Smooth muscle cell (in vitro differentiated cells): ENCODE measurements at regions not wholly inside any gene's neighbourhood (a gene's known extent, or its start where the extent isn't known, plus 50 kb on each side); places are given as distances from the start of the nearest gene placed in this dataset.

Source experiments
- DNase-seq: peaks from one replicate; lab custom pipeline; 2025; ENCODE audit not compliant: unreplicated experiment; lab: John Stamatoyannopoulos, UW
- H2AFZ ChIP-seq: fragments of 200-600 bp; sonication (generic); 2 replicates; pipeline ENCODE4 v1.6.0; 2016; ENCODE audit warnings: antibody characterized with exemption, low read depth, mild to moderate bottlenecking
- H3F3A ChIP-seq: fragments of 200-600 bp; sonication (generic); 2 replicates; pipeline ENCODE4 v1.6.0; 2017; ENCODE audit warnings: antibody characterized with exemption, low read depth
- H3K27ac ChIP-seq: fragments of 200-600 bp; sonication (generic); 2 replicates; pipeline ENCODE4 v1.5.1; 2016; ENCODE audit warnings: low read depth, mild to moderate bottlenecking
- H3K27me3 ChIP-seq: fragments of 200-600 bp; sonication (generic); 2 replicates; pipeline ENCODE4 v1.6.1; 2016; ENCODE audit warnings: low read depth, mild to moderate bottlenecking
- H3K36me3 ChIP-seq: fragments of 200-600 bp; sonication (generic); 2 replicates; pipeline ENCODE4 v1.5.1; 2016; ENCODE audit warnings: low read depth
- H3K4me1 ChIP-seq: fragments of 200-600 bp; sonication (generic); 2 replicates; pipeline ENCODE4 v1.5.1; 2016; ENCODE audit warnings: low read depth
- H3K4me2 ChIP-seq: fragments of 200-600 bp; sonication (generic); 2 replicates; pipeline ENCODE4 v1.6.0; 2016; ENCODE audit warnings: mild to moderate bottlenecking
- H3K4me3 ChIP-seq: fragments of 200-600 bp; sonication (generic); 2 replicates; pipeline ENCODE4 v1.5.1; 2016; ENCODE audit warnings: mild to moderate bottlenecking
- H3K79me2 ChIP-seq: fragments of 200-600 bp; sonication (generic); 2 replicates; pipeline ENCODE4 v1.6.0; 2016; ENCODE audit warnings: low read depth, mild to moderate bottlenecking
- H3K9ac ChIP-seq: fragments of 200-600 bp; sonication (generic); 2 replicates; pipeline ENCODE4 v1.6.0; 2016; ENCODE audit warnings: low read depth
- H3K9me3 ChIP-seq: fragments of 200-600 bp; sonication (generic); replicated peaks from 2 replicates; pipeline ENCODE4 v1.5.1; 2016; ENCODE audit warnings: low read depth
- H4K20me1 ChIP-seq: fragments of 200-600 bp; sonication (generic); 2 replicates; pipeline ENCODE4 v1.6.0; 2016; ENCODE audit warnings: low read depth
- WGBS: methylation state at CpG from one replicate; pipeline ENCODE4 v1.1.7; 2016; ENCODE audit warnings: low lambda C conversion rate; 5-methylcytosine and 5-hydroxymethylcytosine counted together
- TF ChIP-seq, protein P1 (sequence below): fragments of 200-600 bp; sonication (generic); IDR thresholded peaks from 2 replicates; pipeline ENCODE4 v1.5.1; 2017; ENCODE audit warnings: borderline replicate concordance, mild to moderate bottlenecking, antibody characterized with exemption; ENCODE audit not compliant: insufficient read depth, poor library complexity, severe bottlenecking

DNA sequence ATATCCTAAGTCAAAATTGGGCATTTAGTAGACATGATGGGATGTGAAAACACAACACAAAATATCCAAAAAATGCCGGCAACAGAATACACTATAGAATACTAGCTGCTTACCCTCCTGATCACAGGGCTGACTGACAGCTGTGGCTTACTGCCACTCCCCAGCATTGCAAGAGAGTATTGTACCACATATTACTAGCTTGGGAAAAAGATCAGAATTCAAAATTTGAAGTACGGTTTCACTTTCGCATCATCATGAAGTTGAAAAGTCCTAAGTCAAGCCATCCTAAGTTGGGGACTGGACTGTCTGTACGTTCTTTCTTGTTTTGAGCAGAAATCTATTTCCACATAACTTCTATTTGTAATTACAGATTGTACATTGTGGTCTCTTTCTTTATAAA, 851.4 kb downstream of the MAT2B start:
- Histone ChIP-seq H3F3A (peaks cover 12% of the 10 kb centered on the region), H3K4me3 (no peak overlapping the region), H3K9ac (no peak overlapping the region), H3K9me3 (no peaks in the 10 kb centered on the region), H3K27ac (no peak overlapping the region), H3K4me2 (no peak overlapping the region), H3K4me1 (peaks cover 34% of the 10 kb centered on the region), H3K79me2 (no peaks in the 10 kb centered on the region), H2AFZ (peak overlapping the region; percentile 13), H3K27me3 (no peaks in the 10 kb centered on the region), H4K20me1 (no peaks in the 10 kb centered on the region), H3K36me3 (no peaks in the 10 kb centered on the region)
- TF ChIP-seq, protein P1, sequence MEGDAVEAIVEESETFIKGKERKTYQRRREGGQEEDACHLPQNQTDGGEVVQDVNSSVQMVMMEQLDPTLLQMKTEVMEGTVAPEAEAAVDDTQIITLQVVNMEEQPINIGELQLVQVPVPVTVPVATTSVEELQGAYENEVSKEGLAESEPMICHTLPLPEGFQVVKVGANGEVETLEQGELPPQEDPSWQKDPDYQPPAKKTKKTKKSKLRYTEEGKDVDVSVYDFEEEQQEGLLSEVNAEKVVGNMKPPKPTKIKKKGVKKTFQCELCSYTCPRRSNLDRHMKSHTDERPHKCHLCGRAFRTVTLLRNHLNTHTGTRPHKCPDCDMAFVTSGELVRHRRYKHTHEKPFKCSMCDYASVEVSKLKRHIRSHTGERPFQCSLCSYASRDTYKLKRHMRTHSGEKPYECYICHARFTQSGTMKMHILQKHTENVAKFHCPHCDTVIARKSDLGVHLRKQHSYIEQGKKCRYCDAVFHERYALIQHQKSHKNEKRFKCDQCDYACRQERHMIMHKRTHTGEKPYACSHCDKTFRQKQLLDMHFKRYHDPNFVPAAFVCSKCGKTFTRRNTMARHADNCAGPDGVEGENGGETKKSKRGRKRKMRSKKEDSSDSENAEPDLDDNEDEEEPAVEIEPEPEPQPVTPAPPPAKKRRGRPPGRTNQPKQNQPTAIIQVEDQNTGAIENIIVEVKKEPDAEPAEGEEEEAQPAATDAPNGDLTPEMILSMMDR: no peak
- WGBS: 100% methylated on average over 4 of the region's 4 CpGs
- no peak for DNase-seq

DNA sequence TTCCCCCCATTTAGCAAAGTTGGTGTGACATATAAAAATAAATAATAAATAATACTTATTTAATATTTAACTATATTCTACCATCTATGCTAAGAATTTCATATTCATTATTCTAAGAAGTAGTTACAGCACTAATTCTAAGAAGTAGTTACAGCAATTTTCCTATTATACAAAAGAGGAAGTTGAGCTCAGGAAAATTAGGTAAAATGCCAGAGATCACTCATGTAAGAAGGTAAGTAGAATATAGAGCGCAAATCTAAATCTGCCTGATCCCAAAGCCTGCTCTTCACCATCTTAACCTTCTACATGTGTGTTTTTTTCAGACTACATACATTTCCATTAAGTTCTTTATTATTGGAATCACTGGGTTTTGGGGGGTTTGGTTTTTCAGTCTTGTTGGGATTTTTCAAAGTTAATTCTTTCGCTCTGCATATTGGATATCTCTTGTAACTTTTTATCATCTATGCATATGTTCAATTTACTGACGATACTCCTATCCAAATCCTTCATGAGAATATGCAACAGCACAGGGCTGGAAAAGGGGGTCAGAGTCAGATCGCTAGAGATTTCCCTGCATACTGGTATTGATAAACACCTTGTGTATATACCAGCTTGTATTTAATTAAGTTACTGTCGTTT, 852.1 kb downstream of the MAT2B start:
- no peaks in the 10 kb centered on the region for H3K79me2 ChIP-seq
- no peaks in the 10 kb centered on the region for H3K27me3 ChIP-seq
- H3K36me3 ChIP-seq: no peaks in the 10 kb centered on the region
- H3K4me1 ChIP-seq: peaks cover 38% of the 10 kb centered on the region
- DNase-seq: no peak
- peaks cover 12% of the 10 kb centered on the region for H3F3A ChIP-seq
- no peak overlapping the region for H2AFZ ChIP-seq
- no peak overlapping the region for H3K4me3 ChIP-seq
- no peak overlapping the region for H3K9ac ChIP-seq
- H3K27ac ChIP-seq: peak overlapping the region; percentile 97
- H4K20me1 ChIP-seq: no peaks in the 10 kb centered on the region
- TF ChIP-seq, protein P1: no peak
- no peak overlapping the region for H3K4me2 ChIP-seq
- H3K9me3 ChIP-seq: no peaks in the 10 kb centered on the region
- WGBS: 99% methylated on average over 5 of the region's 5 CpGs

DNA sequence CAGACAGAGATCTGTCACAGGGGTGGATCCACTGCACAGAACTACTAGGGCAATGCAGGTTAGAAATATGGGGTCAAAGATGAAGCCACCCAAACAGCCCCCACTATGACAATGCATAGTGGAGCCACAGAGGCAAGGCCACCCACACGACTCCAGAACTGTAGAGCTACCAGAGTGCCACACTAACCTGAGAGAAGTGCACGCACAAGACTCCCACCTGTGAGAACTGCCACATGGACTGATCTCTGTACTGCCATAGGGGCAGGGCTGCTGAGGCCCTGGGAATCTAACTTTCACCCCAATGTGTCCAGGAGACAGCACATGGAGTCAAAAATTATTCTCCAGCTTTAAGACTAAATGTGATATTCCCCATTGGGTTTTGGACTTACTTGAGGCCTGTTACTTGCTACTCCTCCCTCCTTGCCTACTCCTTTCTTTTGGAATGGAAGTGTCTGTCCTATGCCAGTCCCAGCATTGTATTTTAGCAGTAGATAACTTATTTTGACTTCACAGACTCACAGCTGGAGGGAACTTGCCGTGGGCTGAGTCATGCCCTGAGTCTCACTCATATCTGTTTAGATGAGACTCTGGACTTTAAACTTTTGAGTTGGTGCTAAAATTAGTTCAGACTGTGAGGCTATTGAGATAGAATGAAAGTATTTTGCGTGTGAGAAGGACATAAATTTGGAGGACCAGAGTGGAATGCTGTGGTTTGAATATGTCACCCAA, 853.3 kb downstream of the MAT2B start:
- H3K4me2 ChIP-seq: peak overlapping the region; percentile 70
- peaks cover 12% of the 10 kb centered on the region for H3F3A ChIP-seq
- no peaks in the 10 kb centered on the region for H3K27me3 ChIP-seq
- DNase-seq: no peak
- H3K27ac ChIP-seq: peak overlapping the region; percentile 97
- H3K9ac ChIP-seq: peak overlapping the region; percentile 74
- H3K9me3 ChIP-seq: no peaks in the 10 kb centered on the region
- H3K4me3 ChIP-seq: peak overlapping the region; percentile 5
- H3K79me2 ChIP-seq: no peaks in the 10 kb centered on the region
- WGBS: 49% methylated on average over 4 of the region's 4 CpGs
- H4K20me1 ChIP-seq: no peaks in the 10 kb centered on the region
- H2AFZ ChIP-seq: no peak overlapping the region
- TF ChIP-seq, protein P1: no peak
- H3K4me1 ChIP-seq: peaks cover 29% of the 10 kb centered on the region
- no peaks in the 10 kb centered on the region for H3K36me3 ChIP-seq
